Head of caudate nucleus (tissue), 42 donors: ENCODE measurements at regions not wholly inside any gene's neighbourhood (a gene's known extent, or its start where the extent isn't known, plus 50 kb on each side); places are given as distances from the start of the nearest gene placed in this dataset.
"Not testable (repeated sequence)": the region's sequence is repeated elsewhere in the genome, so short reads cannot be mapped to it uniquely, and the experiment has no call there.

Source experiments
- DNase-seq, 42 donors: peaks; one replicate each; pipeline versions ENCODE4 v3.0.0 to v3.0.0-alpha.2; 2020 to 2021; ENCODE audit warnings: mixed read lengths in 7 of 42
- intact Hi-C: fragments of 100-400 bp; cut with DNase I; formaldehyde crosslinking; loops from one replicate; pipeline ENCODE4 v1.15.0; 2022

- intact Hi-C loops: no loop called here
- no peak for DNase-seq
Measured at GRCh38 chr12:33587784-33588712, 148.4 kb upstream of the SYT10 start.

- intact Hi-C loops: no loop called here
- DNase-seq: no peak
Measured at GRCh38 chr12:33588725-33589405, 149.2 kb upstream of the SYT10 start.

DNA sequence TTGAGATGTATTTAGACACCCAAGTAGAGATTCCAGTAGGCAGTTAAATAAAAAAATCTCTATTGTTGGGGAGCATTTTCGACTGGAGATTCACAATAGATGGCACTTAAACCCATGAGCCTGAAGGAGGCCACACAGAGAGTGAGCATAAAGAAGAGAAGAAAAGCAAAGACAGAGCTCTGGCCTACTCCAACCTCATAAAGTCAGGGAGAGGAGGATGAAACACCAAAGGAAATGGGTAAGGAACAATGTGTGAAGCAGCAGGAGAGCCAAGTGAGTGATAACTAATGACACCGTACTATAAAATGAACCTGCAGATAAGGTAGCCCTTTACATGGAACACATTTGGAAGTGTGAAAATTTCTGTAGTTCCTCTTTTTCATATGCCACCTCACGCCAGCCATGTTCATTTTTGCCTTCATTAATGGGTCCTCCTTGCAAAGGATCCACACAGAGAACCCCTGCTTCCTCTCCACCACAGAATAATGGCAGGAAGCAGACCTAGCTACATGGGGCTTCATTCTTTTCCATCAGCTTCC lies 150.0 kb upstream of the SYT10 start:
- DNase-seq: no peak
- intact Hi-C loops: no loop called here

DNA sequence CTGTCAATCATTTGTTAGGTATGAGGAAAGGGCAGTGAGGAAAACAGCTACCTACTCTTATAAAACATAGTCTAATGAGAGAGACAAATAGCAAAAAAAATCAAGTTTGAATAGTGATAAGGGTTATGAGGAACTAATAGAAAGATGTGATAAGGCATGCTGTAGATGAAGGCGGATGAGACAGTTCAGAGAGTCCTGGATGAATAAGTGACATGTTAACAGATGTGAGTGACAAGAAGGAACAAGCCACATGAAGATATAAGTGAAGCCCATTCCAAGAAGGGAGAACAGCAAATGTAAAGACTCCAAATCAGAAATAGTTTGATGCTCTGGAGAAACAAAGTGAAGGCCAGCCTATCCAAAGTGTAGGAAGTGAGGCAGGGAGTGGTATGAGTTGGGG lies 154.1 kb upstream of the SYT10 start:
- intact Hi-C loops: no loop called here
- no peak for DNase-seq

GRCh38 chr12:33596061-33596460 lies 156.4 kb upstream of the SYT10 start:
- DNase-seq: no peak
- intact Hi-C loops: no loop called here

DNA sequence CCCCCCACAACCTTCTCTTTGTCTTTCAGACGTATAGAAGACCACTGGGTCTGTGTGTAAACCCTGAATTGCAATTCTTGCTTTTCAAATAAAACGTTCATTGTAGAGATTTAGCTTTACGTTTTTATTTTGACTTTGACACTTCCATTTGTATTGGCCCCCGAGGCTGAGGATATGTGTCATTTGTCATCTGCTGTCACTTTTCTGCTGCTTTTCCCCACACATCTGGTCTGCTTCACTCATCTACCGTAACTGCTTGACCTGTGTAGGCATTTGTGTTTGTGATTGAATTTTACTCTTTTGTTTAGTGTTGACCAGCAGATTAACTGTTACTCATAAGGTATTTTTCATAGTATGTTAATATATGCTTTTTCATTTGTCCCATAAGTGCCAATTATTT lies 157.2 kb upstream of the SYT10 start:
- intact Hi-C loops: no loop called here
- DNase-seq: no peak

GRCh38 chr12:33602515-33602914 lies 162.9 kb upstream of the SYT10 start:
- DNase-seq: peak in 2 of 42 donors; percentile 5 to 6
- intact Hi-C loops: no loop called here

DNA sequence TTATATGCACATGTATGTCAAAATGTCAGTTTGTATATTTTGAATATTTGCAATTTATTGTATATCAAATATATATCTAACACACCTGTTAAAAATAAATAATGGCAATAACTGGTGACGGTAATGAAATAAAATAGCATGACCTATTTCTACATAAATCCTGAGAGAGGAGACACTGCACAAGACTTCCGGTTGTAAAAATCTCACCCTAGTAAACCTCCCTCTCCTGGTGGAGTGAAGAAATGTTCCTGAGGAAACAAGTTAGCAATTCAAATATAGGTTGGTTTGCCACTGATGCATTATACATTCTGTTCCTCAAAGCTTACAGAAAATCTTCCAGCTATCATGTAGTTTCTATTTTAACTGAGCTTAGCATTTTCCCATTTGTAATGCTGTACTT lies 166.1 kb upstream of the SYT10 start:
- DNase-seq: peak in 2 of 42 donors; percentile 12 to 38

GRCh38 chr12:33609910-33610309 lies 170.3 kb upstream of the SYT10 start:
- intact Hi-C loops: no loop called here
- no peak for DNase-seq

More for the DNA sequence above, 166.1 kb upstream of the SYT10 start:
- intact Hi-C loops: no loop called here

DNA sequence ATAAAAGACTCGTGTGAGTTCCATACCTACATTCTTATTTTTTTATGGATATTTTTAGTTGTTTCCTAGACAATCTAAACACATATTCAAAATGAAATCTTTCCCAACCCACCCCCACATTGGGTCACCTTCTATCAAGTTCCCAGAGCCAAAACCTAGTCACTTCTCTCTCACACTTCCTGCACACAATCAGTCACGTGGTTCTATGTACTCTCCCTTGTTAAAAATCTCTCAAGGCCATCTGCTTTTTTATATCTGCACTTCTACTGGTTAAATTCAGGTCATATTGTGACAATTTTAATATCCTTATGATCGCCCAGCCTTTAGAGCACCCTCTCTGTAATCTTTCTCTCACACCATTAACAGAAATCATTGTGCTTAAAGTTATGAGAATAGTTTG lies 175.0 kb upstream of the SYT10 start:
- DNase-seq: no peak

GRCh38 chr12:33617218-33617617 lies 177.6 kb upstream of the SYT10 start:
- intact Hi-C loops: no loop called here
- DNase-seq: no peak

More for the DNA sequence above, 175.0 kb upstream of the SYT10 start:
- intact Hi-C loops: no loop called here

- intact Hi-C loops: no loop called here
- no peak for DNase-seq
Measured at GRCh38 chr12:33628087-33628486, 188.5 kb upstream of the SYT10 start.

GRCh38 chr12:33634544-33634943 lies 194.9 kb upstream of the SYT10 start:
- intact Hi-C loops: no loop called here
- DNase-seq: no peak

DNA sequence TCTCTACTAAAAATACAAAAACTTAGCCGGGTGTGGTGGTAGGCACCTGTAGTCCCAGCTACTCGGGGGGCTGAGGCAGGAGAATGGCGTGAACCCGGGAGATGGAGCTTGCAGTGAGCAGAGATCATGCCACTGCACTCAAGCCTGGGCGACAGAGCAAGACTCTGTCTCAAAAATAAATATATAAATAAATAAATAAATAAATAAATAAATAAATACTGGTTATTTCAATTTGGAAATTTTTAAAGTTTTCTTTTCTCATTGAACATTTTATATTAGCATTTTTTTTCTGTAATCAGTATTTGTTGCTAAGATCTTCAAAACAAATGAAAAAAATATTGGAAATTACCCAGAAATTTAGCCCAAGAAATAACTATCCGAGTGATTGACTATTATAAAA lies 197.3 kb upstream of the SYT10 start:
- intact Hi-C loops, DNase-seq: not testable (repeated sequence)

GRCh38 chr12:33639975-33640374 lies 200.4 kb upstream of the SYT10 start:
- no peak for DNase-seq
- intact Hi-C loops: no loop called here

DNA sequence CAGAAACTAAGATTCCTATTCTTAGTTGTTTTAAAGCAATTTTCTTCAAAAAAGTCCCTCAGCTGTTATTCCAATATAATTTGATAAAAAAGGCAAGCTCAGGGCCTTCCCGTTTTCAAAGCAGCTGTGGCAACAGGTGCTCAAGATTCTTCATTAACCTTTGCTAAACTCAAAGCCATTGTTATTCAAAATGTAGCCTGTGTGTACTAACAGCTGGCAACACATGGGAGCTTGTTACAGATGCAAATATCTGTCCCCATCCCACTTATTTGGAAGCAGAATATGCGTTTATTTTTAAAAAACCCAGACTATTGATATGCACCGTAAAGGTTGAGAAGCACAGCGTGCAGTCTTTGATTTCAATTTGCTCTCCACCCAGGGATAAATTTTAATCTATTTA lies 210.4 kb upstream of the SYT10 start:
- no peak for DNase-seq
- intact Hi-C loops: no loop called here

GRCh38 chr12:33650832-33651231 lies 211.2 kb upstream of the SYT10 start:
- no peak for DNase-seq
- intact Hi-C loops: no loop called here

GRCh38 chr12:33653362-33653761 lies 213.7 kb upstream of the SYT10 start:
- no peak for DNase-seq
- intact Hi-C loops: no loop called here

DNA sequence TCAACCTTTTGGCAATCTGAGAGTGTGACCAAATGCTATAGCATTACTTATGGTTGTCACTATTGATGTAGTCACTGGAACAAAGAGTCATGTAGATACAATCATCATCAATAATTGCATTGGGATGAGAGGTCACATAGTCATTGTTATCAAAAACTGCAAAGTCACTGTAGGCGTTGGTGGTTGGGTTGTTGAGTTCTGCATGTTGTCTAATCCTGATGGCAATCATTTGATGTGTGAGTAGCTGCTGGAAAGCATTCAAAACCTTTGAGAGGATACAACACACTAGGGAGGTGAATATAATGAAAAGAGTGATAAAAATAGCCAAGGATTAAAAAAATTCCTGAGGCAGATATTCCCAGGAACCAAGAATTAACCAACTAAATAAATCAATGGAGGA lies 214.7 kb upstream of the SYT10 start:
- intact Hi-C loops: no loop called here
- no peak for DNase-seq

DNA sequence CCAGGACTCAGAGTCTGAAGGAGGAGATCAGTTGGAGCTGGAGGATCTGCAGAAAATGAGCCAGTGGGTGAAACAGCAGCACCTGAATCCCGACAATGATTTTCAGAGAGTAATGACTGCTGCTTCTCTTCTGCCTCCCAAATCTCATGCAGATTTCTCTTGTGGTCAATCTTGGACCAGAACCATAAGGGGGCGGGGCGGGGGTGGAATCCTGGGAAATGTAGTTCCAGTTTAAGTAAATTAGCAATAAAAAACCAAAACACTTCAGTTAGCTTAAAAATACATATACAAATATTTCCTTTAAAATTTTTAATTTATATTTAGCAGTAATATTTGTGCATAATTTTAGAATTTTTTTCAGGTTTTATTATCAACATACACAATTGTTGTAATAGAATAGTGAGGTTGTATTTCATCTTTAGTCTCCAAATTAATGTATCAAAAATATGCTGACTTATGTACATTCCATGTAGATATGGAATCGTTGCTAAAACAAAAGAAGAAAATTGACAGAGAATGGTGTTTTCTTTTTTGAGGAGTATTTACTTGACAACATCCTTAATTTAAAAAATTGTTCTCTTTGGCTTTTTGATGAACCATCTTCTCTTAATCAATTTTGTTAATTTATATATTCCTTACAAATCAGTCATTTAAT lies 223.5 kb upstream of the SYT10 start:
- intact Hi-C loops: no loop called here
- no peak for DNase-seq
